Karpas-422 (cell line): ENCODE measurements at regions not wholly inside any gene's neighbourhood (a gene's known extent, or its start where the extent isn't known, plus 50 kb on each side); places are given as distances from the start of the nearest gene placed in this dataset.

ENCODE experiments used
- DNase-seq: peaks from one replicate; pipeline ENCODE4 v3.0.0-alpha.2; 2015
- H2AFZ ChIP-seq: fragments of 200-600 bp; sonication (generic); 2 replicates; pipeline ENCODE4 v1.6.1; 2014; ENCODE audit warnings: antibody characterized with exemption, low read length, mixed read lengths
- H3K27ac ChIP-seq: fragments of 200-600 bp; sonication (generic); 2 replicates; pipeline ENCODE4 v1.5.1; 2014; ENCODE audit warnings: mild to moderate bottlenecking, low read length, moderate library complexity
- H3K27me3 ChIP-seq: fragments of 200-600 bp; sonication (generic); 2 replicates; pipeline ENCODE4 v1.6.1; 2014; ENCODE audit warnings: low read length, mixed read lengths
- H3K36me3 ChIP-seq: fragments of 200-600 bp; sonication (generic); 2 replicates; pipeline ENCODE4 v1.6.1; 2014; ENCODE audit warnings: low read length, mixed read lengths; ENCODE audit not compliant: insufficient read depth
- H3K4me1 ChIP-seq: fragments of 200-600 bp; sonication (generic); 2 replicates; pipeline ENCODE4 v1.6.1; 2014; ENCODE audit warnings: mild to moderate bottlenecking, low read length, mixed read lengths
- H3K4me2 ChIP-seq: fragments of 200-600 bp; sonication (generic); 2 replicates; pipeline ENCODE4 v1.6.1; 2014; ENCODE audit warnings: low read length, low read depth, mild to moderate bottlenecking; ENCODE audit not compliant: poor library complexity, severe bottlenecking
- H3K4me3 ChIP-seq: fragments of 200-600 bp; sonication (generic); 2 replicates; pipeline ENCODE4 v1.5.1; 2014; ENCODE audit warnings: mild to moderate bottlenecking, antibody characterized with exemption, low read length, mixed read lengths
- H3K79me2 ChIP-seq: fragments of 200-600 bp; sonication (generic); 2 replicates; pipeline ENCODE4 v1.6.1; 2014; ENCODE audit warnings: mild to moderate bottlenecking, low read length, mixed read lengths
- H3K9ac ChIP-seq: fragments of 200-600 bp; sonication (generic); 2 replicates; pipeline ENCODE4 v1.6.0; 2014; ENCODE audit warnings: low read length
- H3K9me2 ChIP-seq: fragments of 200-600 bp; sonication (generic), shearing (Covaris generic); replicated peaks from 2 replicates; pipeline ENCODE4 v1.6.0; 2014; ENCODE audit warnings: mild to moderate bottlenecking, low read length, moderate library complexity; ENCODE audit not compliant: insufficient read depth
- H3K9me3 ChIP-seq: fragments of 300-700, 200-600 bp; sonication (generic); 2 replicates; pipeline ENCODE4 v1.6.1; 2014; ENCODE audit warnings: low read length, mixed read lengths
- H4K20me1 ChIP-seq: fragments of 200-600 bp; sonication (generic); 2 replicates; pipeline ENCODE4 v1.6.1; 2014; ENCODE audit warnings: mild to moderate bottlenecking, antibody characterized with exemption, low read length, low read depth; ENCODE audit not compliant: insufficient read depth

DNA sequence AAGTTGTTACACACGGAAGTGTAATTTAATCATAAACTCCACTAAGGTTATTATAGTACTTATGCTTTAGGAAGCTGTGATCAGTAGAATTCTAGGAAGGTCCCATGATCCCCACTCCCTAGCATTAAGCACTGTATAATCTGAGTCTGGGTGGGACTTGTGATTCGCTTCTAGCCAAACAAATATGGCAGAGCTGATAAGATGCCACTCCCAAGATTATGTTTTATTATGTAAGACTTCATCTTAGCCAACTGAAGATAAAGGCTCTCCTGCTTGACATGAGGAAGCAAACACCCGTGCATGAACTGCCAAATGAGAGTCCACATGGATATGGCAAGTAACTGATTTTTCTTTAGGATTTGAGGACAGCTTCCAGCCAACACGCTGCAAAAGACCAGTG is 186.4 kb upstream of the NDST3 start:
- Histone ChIP-seq H3K4me3 (no peak overlapping the region), H3K36me3 (no peaks in the 10 kb centered on the region), H3K4me2 (no peak overlapping the region), H3K4me1 (no peaks in the 10 kb centered on the region), H3K9ac (no peak overlapping the region), H3K9me3 (peaks cover 7% of the 10 kb centered on the region; the same call in 1 of the 2 replicates), H3K79me2 (no peaks in the 10 kb centered on the region), H2AFZ (no peak overlapping the region), H3K27ac (no peak overlapping the region), H4K20me1 (no peaks in the 10 kb centered on the region), H3K27me3 (no peaks in the 10 kb centered on the region), H3K9me2 (no peaks in the 10 kb centered on the region; the same call in 1 of the 2 replicates)
- no peak for DNase-seq

DNA sequence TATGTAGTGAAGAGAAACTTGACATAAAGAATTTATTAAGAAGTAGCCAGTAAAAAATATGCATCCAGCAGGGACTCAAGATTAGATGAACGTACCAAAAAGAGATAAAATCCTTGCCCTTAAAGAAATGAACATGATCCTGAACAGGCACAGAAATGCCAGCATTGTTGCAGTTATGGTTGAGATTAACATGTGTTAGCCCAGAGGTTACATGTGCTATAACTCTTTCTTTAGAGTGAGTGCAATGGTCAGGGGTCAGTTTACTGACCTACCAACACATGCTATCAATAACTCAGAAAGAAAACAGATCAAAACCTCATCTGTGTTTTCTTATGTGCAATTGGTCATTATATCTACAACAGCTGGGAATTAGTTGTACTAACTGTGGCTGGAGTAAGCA is 166.1 kb upstream of the NDST3 start:
- Histone ChIP-seq H3K36me3 (no peaks in the 10 kb centered on the region), H3K27me3 (no peaks in the 10 kb centered on the region), H3K4me2 (no peak overlapping the region), H3K4me1 (no peaks in the 10 kb centered on the region), H3K27ac (no peak overlapping the region), H3K9ac (no peak overlapping the region), H3K9me3 (peaks cover 10% of the 10 kb centered on the region; the same call in 1 of the 2 replicates), H3K4me3 (no peak overlapping the region), H4K20me1 (no peaks in the 10 kb centered on the region), H3K79me2 (no peaks in the 10 kb centered on the region), H3K9me2 (no peaks in the 10 kb centered on the region), H2AFZ (no peak overlapping the region)
- no peak for DNase-seq

DNA sequence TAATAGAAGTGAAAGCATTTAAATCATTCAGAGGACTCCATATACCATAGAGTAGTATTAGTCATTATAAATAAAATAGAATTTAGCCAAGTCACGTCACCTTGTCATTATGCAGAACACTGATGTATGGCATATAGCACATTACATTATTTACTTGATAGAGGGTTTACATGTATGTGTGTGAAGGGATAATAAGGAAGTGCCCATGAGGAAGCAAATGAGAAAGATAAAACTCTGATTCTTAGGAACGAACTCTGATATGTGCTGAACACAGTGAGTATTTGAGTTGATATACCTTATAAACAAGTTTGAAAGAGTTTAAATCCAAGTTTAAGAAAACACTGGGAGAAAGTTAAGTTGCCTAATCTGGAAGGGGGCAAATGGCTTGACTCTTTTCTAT is 160.5 kb upstream of the NDST3 start:
- H3K4me2 ChIP-seq, result no peak overlapping the region
- H3K27me3 ChIP-seq, result no peaks in the 10 kb centered on the region
- H4K20me1 ChIP-seq, result no peaks in the 10 kb centered on the region
- no peaks in the 10 kb centered on the region for H3K4me1 ChIP-seq
- no peak overlapping the region for H3K4me3 ChIP-seq
- H3K9ac ChIP-seq, result no peak overlapping the region
- no peaks in the 10 kb centered on the region for H3K79me2 ChIP-seq
- no peak overlapping the region for H2AFZ ChIP-seq
- no peak for DNase-seq
- H3K27ac ChIP-seq, result no peak overlapping the region
- no peaks in the 10 kb centered on the region for H3K9me2 ChIP-seq
- H3K36me3 ChIP-seq, result no peaks in the 10 kb centered on the region
- H3K9me3 ChIP-seq, result no peaks in the 10 kb centered on the region; the same call in 1 of the 2 replicates

DNA sequence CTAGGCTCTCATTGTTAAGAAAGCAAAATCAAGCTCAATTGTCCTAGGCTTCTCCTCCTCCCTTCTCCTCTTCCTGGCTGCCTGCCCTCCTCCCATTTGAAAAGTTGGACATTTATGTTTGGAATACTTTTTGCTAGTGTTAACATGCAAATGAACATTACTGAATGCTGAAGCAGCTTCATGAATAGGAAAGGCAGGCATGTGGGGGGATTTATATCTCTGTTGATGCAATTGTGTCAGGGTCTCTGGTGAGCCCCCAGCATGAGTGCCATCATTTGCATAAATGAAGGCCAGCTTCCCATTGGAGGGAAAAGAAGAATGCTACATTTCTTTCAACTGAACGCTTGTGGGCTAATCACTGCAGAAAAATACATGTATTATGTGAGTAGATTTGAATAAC is 160.1 kb upstream of the NDST3 start:
- Histone ChIP-seq H3K4me2 (no peak overlapping the region), H3K27me3 (no peaks in the 10 kb centered on the region), H3K79me2 (no peaks in the 10 kb centered on the region), H3K9ac (no peak overlapping the region), H3K9me2 (no peaks in the 10 kb centered on the region), H3K4me3 (no peak overlapping the region), H2AFZ (no peak overlapping the region), H4K20me1 (no peaks in the 10 kb centered on the region), H3K27ac (no peak overlapping the region), H3K9me3 (no peaks in the 10 kb centered on the region; the same call in 1 of the 2 replicates), H3K36me3 (no peaks in the 10 kb centered on the region), H3K4me1 (no peaks in the 10 kb centered on the region)
- DNase-seq, result no peak

DNA sequence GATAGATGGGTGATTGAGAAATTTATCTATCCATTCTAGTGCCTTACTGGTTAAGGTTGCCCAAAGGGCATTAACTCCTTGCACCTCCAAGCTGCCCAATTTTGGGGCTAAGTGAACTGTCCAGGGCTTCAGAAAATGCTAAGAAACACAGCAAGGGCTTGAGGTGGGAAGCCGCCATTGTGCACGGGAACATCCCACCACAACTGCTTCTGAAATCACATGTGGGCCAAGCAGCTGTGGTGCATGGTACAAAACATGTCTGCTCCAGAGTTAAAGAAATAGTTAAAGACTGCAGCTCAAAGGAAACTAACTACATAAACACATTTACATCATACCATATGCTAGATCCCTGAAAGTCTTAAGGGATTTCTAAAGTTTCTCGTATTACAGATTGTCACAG is 144.3 kb upstream of the NDST3 start:
- Histone ChIP-seq H3K4me1 (no peaks in the 10 kb centered on the region), H3K79me2 (no peaks in the 10 kb centered on the region), H2AFZ (no peak overlapping the region), H3K36me3 (no peaks in the 10 kb centered on the region), H3K9me2 (no peaks in the 10 kb centered on the region), H3K4me2 (no peak overlapping the region), H4K20me1 (no peaks in the 10 kb centered on the region), H3K9me3 (peaks cover 6% of the 10 kb centered on the region; the same call in 1 of the 2 replicates), H3K4me3 (no peak overlapping the region), H3K27ac (no peak overlapping the region), H3K9ac (no peak overlapping the region), H3K27me3 (no peaks in the 10 kb centered on the region)
- DNase-seq, result no peak

DNA sequence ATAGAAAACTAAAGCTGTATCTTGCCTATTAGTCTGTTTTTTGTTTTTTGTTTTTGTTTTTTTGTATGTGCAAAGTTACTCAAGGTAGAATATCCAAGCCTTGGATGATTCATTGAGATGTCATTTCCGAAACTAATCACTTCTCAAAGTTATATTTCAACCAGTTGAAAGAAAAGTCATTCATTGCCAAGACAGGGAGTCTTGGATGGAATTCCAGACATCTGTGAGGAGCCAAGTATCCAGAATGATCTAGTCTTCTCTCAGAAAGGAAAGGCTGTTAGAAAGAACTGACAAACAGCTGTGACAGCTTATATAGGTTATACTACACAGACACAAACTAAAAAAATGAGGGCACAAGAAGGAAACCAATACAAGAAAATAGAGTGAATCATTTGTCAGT is 141.1 kb upstream of the NDST3 start:
- no peaks in the 10 kb centered on the region for H3K4me1 ChIP-seq
- no peaks in the 10 kb centered on the region for H3K79me2 ChIP-seq
- no peaks in the 10 kb centered on the region for H3K9me2 ChIP-seq
- no peak for DNase-seq
- H3K4me2 ChIP-seq, result no peak overlapping the region
- no peak overlapping the region for H3K9ac ChIP-seq
- no peaks in the 10 kb centered on the region for H3K27me3 ChIP-seq
- H3K4me3 ChIP-seq, result no peak overlapping the region
- no peak overlapping the region for H3K27ac ChIP-seq
- H2AFZ ChIP-seq, result no peak overlapping the region
- no peaks in the 10 kb centered on the region for H3K36me3 ChIP-seq
- H4K20me1 ChIP-seq, result no peaks in the 10 kb centered on the region
- H3K9me3 ChIP-seq, result no peaks in the 10 kb centered on the region; the same call in 1 of the 2 replicates

DNA sequence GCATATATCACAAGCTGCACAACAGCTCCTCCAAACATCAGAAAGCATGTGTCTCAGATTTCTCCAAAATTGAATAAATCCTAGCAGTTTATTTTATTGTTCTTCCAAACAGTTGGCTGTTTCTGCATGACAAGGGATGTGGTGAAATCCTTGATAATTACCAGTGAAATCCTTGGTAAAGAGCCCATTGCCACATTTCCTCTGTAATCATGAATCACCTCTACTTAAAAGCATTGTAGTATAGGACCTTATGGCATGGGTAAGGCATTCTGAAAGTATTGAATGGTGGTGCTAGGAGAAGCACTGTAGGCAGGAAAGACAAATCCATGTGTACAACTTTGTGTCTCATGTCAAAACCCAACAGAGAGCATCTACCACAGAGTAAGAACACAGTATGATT is 135.8 kb upstream of the NDST3 start:
- Histone ChIP-seq H3K4me3 (no peak overlapping the region), H3K4me1 (no peaks in the 10 kb centered on the region), H3K4me2 (no peak overlapping the region), H3K9me2 (no peaks in the 10 kb centered on the region), H3K9me3 (no peaks in the 10 kb centered on the region; the same call in 1 of the 2 replicates), H3K27me3 (no peaks in the 10 kb centered on the region), H3K79me2 (no peaks in the 10 kb centered on the region), H3K36me3 (no peaks in the 10 kb centered on the region), H3K27ac (no peak overlapping the region), H4K20me1 (no peaks in the 10 kb centered on the region), H3K9ac (no peak overlapping the region), H2AFZ (no peak overlapping the region)
- no peak for DNase-seq

DNA sequence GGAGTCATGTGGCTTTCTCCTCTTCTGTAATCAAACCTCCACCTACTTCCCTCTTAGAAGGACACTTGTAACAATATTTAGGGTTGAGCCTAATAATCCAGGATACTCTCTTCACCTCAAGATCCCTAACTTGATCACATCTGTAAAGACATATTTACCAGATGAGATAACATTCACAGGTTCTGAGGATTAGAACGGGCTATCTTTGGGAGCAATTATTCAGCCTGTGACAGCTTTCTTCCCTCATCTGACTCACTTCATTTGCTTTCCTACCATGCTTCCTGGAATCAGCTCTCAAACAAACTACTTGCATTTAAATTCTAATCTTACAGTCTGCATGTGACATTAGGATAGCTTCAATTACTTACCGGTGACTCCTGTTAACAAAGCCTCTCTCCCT is 133.5 kb upstream of the NDST3 start:
- no peak overlapping the region for H2AFZ ChIP-seq
- H3K36me3 ChIP-seq, result no peaks in the 10 kb centered on the region
- H3K4me2 ChIP-seq, result no peak overlapping the region
- no peak overlapping the region for H3K9ac ChIP-seq
- H3K9me2 ChIP-seq, result no peaks in the 10 kb centered on the region
- H3K4me3 ChIP-seq, result no peak overlapping the region
- H3K27me3 ChIP-seq, result no peaks in the 10 kb centered on the region
- DNase-seq, result no peak
- no peak overlapping the region for H3K27ac ChIP-seq
- H4K20me1 ChIP-seq, result no peaks in the 10 kb centered on the region
- H3K9me3 ChIP-seq, result no peaks in the 10 kb centered on the region
- H3K79me2 ChIP-seq, result no peaks in the 10 kb centered on the region
- H3K4me1 ChIP-seq, result no peaks in the 10 kb centered on the region

DNA sequence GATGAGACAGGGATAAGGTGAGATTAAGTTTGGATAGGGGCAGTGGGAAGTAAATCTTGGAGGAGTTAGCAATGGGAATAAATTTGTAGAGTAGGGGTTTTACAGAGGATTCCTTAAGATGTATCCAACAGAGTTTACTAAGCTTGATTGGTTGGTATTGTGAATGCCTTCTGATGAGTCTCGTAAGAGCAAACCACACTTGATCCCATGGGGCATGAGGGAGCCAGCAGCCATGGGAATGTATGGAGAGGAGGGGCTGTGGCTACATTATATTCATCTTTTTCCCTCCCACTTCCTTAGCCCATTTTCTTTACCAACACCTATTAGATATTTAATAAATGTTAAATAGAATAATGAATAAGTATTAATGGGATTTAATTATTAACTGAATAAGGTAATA is 126.6 kb upstream of the NDST3 start:
- H3K4me2 ChIP-seq, result no peak overlapping the region
- H3K9me2 ChIP-seq, result no peaks in the 10 kb centered on the region
- H3K79me2 ChIP-seq, result no peaks in the 10 kb centered on the region
- H3K36me3 ChIP-seq, result no peaks in the 10 kb centered on the region
- H3K4me1 ChIP-seq, result no peaks in the 10 kb centered on the region
- no peak overlapping the region for H3K9ac ChIP-seq
- H3K27me3 ChIP-seq, result no peaks in the 10 kb centered on the region
- no peak for DNase-seq
- H2AFZ ChIP-seq, result no peak overlapping the region
- no peak overlapping the region for H3K27ac ChIP-seq
- H3K4me3 ChIP-seq, result no peak overlapping the region
- 0 out of 2 replicates have a peak, but pooled peaks cover 2% of the 10 kb centered on the region for H3K9me3 ChIP-seq
- no peaks in the 10 kb centered on the region for H4K20me1 ChIP-seq
